ENCODE measurements at regions not wholly inside any gene's neighbourhood (a gene's known extent, or its start where the extent isn't known, plus 50 kb on each side); places are given as distances from the start of the nearest gene placed in this dataset.

- DNase-seq (ENCODE audit: extremely low spot score) = no peak
- POLR2A ChIA-PET = no interaction called here
- CTCF ChIA-PET = no interaction called here
- TF ChIP-seq, protein P1, sequence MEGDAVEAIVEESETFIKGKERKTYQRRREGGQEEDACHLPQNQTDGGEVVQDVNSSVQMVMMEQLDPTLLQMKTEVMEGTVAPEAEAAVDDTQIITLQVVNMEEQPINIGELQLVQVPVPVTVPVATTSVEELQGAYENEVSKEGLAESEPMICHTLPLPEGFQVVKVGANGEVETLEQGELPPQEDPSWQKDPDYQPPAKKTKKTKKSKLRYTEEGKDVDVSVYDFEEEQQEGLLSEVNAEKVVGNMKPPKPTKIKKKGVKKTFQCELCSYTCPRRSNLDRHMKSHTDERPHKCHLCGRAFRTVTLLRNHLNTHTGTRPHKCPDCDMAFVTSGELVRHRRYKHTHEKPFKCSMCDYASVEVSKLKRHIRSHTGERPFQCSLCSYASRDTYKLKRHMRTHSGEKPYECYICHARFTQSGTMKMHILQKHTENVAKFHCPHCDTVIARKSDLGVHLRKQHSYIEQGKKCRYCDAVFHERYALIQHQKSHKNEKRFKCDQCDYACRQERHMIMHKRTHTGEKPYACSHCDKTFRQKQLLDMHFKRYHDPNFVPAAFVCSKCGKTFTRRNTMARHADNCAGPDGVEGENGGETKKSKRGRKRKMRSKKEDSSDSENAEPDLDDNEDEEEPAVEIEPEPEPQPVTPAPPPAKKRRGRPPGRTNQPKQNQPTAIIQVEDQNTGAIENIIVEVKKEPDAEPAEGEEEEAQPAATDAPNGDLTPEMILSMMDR (IDR thresholded peaks at IDR 0.05; ENCODE audit: control extremely low read depth, extremely low read depth, low read depth, missing control alignments) = no peak
These were observed 337.2 kb upstream of the CELF2 start for GRCh38 chr10:10680496-10680895.

- DNase-seq (ENCODE audit: extremely low spot score) = no peak
- ChIA-PET CTCF (interaction anchor here (1.2 to 2.0 kb wide), 2 partner anchors 8 to 12 kb away, joined by 3 to 7 read pairs; no protein-coding TSS in a partner anchor), POLR2A (interaction anchor here (0.6 kb wide), 1 partner anchor 34 kb away, joined by 4 read pairs; no protein-coding TSS in a partner anchor)
- TF ChIP-seq, protein P1 (IDR thresholded peaks at IDR 0.05; ENCODE audit: control extremely low read depth, extremely low read depth, low read depth, missing control alignments) = no peak
These were observed 332.7 kb upstream of the CELF2 start for GRCh38 chr10:10684972-10685371.

GRCh38 chr10:10685566-10685965 lies 332.1 kb upstream of the CELF2 start:
- POLR2A ChIA-PET = interaction anchor here (0.6 kb wide), 1 partner anchor 33 kb away, joined by 4 read pairs; no protein-coding TSS in a partner anchor
- CTCF ChIA-PET = interaction anchor here (1.2 to 2.0 kb wide), 2 partner anchors 9 to 12 kb away, joined by 3 to 7 read pairs; no protein-coding TSS in a partner anchor
- TF ChIP-seq, protein P1 (IDR thresholded peaks at IDR 0.05; ENCODE audit: control extremely low read depth, extremely low read depth, low read depth, missing control alignments) = no peak
- no peak for DNase-seq (ENCODE audit: extremely low spot score)

GRCh38 chr10:10687751-10688150 lies 329.9 kb upstream of the CELF2 start:
- POLR2A ChIA-PET = no interaction called here
- TF ChIP-seq, protein P1 (IDR thresholded peaks at IDR 0.05; ENCODE audit: control extremely low read depth, extremely low read depth, low read depth, missing control alignments) = no peak
- CTCF ChIA-PET = interaction anchor here (1.5 kb wide), 1 partner anchor 11 kb away, joined by 6 read pairs; no protein-coding TSS in a partner anchor
- no peak for DNase-seq (ENCODE audit: extremely low spot score)

DNA sequence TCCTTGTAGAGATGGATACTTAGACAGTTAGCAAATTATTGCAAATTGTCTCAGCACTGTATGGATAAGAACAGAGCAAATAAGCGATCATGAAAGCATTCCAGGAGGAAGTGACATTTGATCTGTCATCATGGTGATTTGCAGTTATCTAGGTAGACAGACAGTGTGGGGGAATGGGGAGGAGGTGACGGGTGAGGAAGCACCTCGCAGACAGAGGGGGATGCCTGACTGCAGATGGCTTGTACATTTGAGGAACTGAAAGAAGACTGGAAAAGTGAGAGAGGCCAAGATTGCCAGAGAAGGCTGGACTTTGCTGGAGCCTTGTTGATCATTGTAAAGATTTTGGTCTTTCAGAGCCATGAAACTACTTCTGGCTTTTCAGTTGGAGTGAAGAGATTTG lies 318.2 kb upstream of the CELF2 start:
- peak; percentile 10 for DNase-seq (ENCODE audit: extremely low spot score)
- ChIA-PET POLR2A (no interaction called here), CTCF (interaction anchor here (1.2 kb wide), 1 partner anchor 10 kb away, joined by 3 read pairs; no protein-coding TSS in a partner anchor)
- TF ChIP-seq, protein P1 (IDR thresholded peaks at IDR 0.05; ENCODE audit: control extremely low read depth, extremely low read depth, low read depth, missing control alignments) = no peak

DNA sequence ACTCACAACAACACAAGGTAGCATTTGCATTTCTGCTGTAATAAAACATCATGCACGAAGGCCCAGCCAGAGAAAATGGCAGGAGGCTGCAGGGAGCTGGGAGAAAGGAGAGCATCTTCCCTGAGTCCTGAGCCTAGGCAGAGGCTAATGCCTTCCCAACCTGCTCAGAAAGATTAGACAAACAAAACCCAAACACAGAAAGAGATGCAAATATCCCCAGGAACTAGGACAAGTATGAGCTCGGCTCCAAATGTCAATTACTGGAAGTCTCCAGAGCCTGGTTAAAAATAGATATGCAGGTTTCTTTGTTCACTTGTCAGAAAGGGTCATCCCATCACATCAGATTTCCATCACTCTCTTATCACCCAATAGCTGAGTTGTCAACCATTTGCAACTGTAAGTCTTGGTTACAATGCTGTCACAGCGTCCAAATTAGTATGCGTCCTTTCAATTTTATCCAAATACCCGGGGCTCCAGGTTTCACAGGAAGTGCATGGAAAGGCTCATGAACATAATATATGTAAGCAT lies 316.5 kb upstream of the CELF2 start:
- TF ChIP-seq, protein P1 (IDR thresholded peaks at IDR 0.05; ENCODE audit: control extremely low read depth, extremely low read depth, low read depth, missing control alignments) = no peak
- POLR2A ChIA-PET = no interaction called here
- CTCF ChIA-PET = no interaction called here
- DNase-seq (ENCODE audit: extremely low spot score) = no peak
